Sigmoid colon (tissue), 4 donors: ENCODE measurements at regions not wholly inside any gene's neighbourhood (a gene's known extent, or its start where the extent isn't known, plus 50 kb on each side); places are given as distances from the start of the nearest gene placed in this dataset.

Source experiments
- POLR2AphosphoS5 ChIP-seq, 4 donors: sonication (generic); formaldehyde crosslinking; IDR thresholded peaks; one replicate each; pipeline ENCODE4 v1.6.1; 2017; ENCODE audit warnings: antibody characterized with exemption in 4 of 4
- TF ChIP-seq, protein P1 (sequence below), 4 experiments: fragments of 450-650 bp in 3 of 4; fragments of 200-600 bp in 1 of 4; IDR thresholded peaks; one replicate each; pipeline ENCODE4 v1.5.1; 2016 to 2019; ENCODE audit warnings: antibody characterized with exemption in 4 of 4, mild to moderate bottlenecking in 3 of 4, moderate library complexity in 2 of 4

GRCh38 chr9:95813923-95814322 is 61.6 kb upstream of the ERCC6L2 start:
- no peak for TF ChIP-seq POLR2AphosphoS5 (IDR thresholded peaks at IDR 0.05)
- TF ChIP-seq, protein P1, sequence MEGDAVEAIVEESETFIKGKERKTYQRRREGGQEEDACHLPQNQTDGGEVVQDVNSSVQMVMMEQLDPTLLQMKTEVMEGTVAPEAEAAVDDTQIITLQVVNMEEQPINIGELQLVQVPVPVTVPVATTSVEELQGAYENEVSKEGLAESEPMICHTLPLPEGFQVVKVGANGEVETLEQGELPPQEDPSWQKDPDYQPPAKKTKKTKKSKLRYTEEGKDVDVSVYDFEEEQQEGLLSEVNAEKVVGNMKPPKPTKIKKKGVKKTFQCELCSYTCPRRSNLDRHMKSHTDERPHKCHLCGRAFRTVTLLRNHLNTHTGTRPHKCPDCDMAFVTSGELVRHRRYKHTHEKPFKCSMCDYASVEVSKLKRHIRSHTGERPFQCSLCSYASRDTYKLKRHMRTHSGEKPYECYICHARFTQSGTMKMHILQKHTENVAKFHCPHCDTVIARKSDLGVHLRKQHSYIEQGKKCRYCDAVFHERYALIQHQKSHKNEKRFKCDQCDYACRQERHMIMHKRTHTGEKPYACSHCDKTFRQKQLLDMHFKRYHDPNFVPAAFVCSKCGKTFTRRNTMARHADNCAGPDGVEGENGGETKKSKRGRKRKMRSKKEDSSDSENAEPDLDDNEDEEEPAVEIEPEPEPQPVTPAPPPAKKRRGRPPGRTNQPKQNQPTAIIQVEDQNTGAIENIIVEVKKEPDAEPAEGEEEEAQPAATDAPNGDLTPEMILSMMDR (IDR thresholded peaks at IDR 0.05): no peak
